NCI-H82 treated with DMSO at 0.1 percent for 48 hours (cell line): ENCODE measurements at regions not wholly inside any gene's neighbourhood (a gene's known extent, or its start where the extent isn't known, plus 50 kb on each side); places are given as distances from the start of the nearest gene placed in this dataset.

Experiments
- DNase-seq: peaks from one replicate; lab custom pipeline; 2025; ENCODE audit not compliant: unreplicated experiment; lab: John Stamatoyannopoulos, UW

- DNase-seq, result no peak
Measured at GRCh38 chr10:32171204-32171603, 115.0 kb upstream of the KIF5B start.

- no peak for DNase-seq
Measured at GRCh38 chr10:32169556-32169955, 113.3 kb upstream of the KIF5B start.

- no peak for DNase-seq
Measured at GRCh38 chr10:32167450-32167849, 111.2 kb upstream of the KIF5B start.

GRCh38 chr10:32166365-32166764, 110.1 kb upstream of the KIF5B start:
- DNase-seq, result no peak

GRCh38 chr10:32163762-32164148, 107.5 kb upstream of the KIF5B start:
- no peak for DNase-seq

GRCh38 chr10:32163071-32163761, 107.0 kb upstream of the KIF5B start:
- no peak for DNase-seq

- no peak for DNase-seq
Measured at GRCh38 chr10:32161586-32161985, 105.4 kb upstream of the KIF5B start.

- no peak for DNase-seq
Measured at GRCh38 chr10:32160864-32161263, 104.6 kb upstream of the KIF5B start.

- DNase-seq, result no peak
Measured at GRCh38 chr10:32159264-32159663, 103.0 kb upstream of the KIF5B start.

GRCh38 chr10:32156031-32156495, 99.8 kb upstream of the KIF5B start:
- DNase-seq, result no peak

- DNase-seq, result no peak
Measured at GRCh38 chr10:32155075-32155516, 98.9 kb upstream of the KIF5B start.

- DNase-seq, result no peak
Measured at GRCh38 chr10:32153931-32154330, 97.7 kb upstream of the KIF5B start.

- DNase-seq, result no peak
Measured at GRCh38 chr10:32153252-32153651, 97.0 kb upstream of the KIF5B start.

GRCh38 chr10:32151871-32152270, 95.6 kb upstream of the KIF5B start:
- DNase-seq, result no peak

GRCh38 chr10:32150532-32151101, 94.4 kb upstream of the KIF5B start:
- DNase-seq, result no peak

- DNase-seq, result no peak
Measured at GRCh38 chr10:32149252-32149955, 93.2 kb upstream of the KIF5B start.

- no peak for DNase-seq
Measured at GRCh38 chr10:32148864-32149251, 92.6 kb upstream of the KIF5B start.

GRCh38 chr10:32147730-32148129, 91.5 kb upstream of the KIF5B start:
- no peak for DNase-seq

- no peak for DNase-seq
Measured at GRCh38 chr10:32146166-32146565, 89.9 kb upstream of the KIF5B start.

- no peak for DNase-seq
Measured at GRCh38 chr10:32144817-32145688, 88.8 kb upstream of the KIF5B start.

- no peak for DNase-seq
Measured at GRCh38 chr10:32143302-32143847, 87.2 kb upstream of the KIF5B start.
